Testis (tissue), 2 donors: ENCODE measurements at regions not wholly inside any gene's neighbourhood (a gene's known extent, or its start where the extent isn't known, plus 50 kb on each side); places are given as distances from the start of the nearest gene placed in this dataset.
"Not testable (repeated sequence)": the region's sequence is repeated elsewhere in the genome, so short reads cannot be mapped to it uniquely, and the experiment has no call there.

Experiments
- CTCF ChIP-seq, 3 experiments: fragments of 450-650 bp in 2 of 3; fragments of 200-600 bp in 1 of 3; sonication (generic) in 1 of 3; IDR thresholded peaks; one replicate each; pipeline ENCODE4 v1.5.1; 2016 to 2019; ENCODE audit warnings: antibody characterized with exemption in 3 of 3, mild to moderate bottlenecking in 2 of 3, moderate library complexity in 1 of 3
- POLR2A ChIP-seq: fragments of 450-650 bp; IDR thresholded peaks from one replicate; pipeline ENCODE4 v1.6.1; 2017; ENCODE audit warnings: antibody characterized with exemption, mild to moderate bottlenecking, moderate library complexity

- TF ChIP-seq CTCF (IDR thresholded peaks at IDR 0.05); POLR2A: not testable (repeated sequence)
These were observed 108.0 kb downstream of the BDH1 start for GRCh38 chr3:197447781-197448180.
